IMR-90 (cell line): ENCODE measurements at regions not wholly inside any gene's neighbourhood (a gene's known extent, or its start where the extent isn't known, plus 50 kb on each side); places are given as distances from the start of the nearest gene placed in this dataset.

ENCODE experiments used
- BHLHE40 ChIP-seq: fragments of 150-350 bp; IDR thresholded peaks from 2 replicates; pipeline ENCODE4 v1.6.1; 2016; ENCODE audit warnings: mild to moderate bottlenecking, low read depth, low read length
- CEBPB ChIP-seq: IDR thresholded peaks from 2 replicates; pipeline ENCODE4 v1.6.1; 2012; ENCODE audit warnings: low read depth, low read length, improper control_type of control experiment
- CHD1 ChIP-seq: IDR thresholded peaks from 2 replicates; pipeline ENCODE4 v1.6.1; 2012; ENCODE audit warnings: low read depth, low read length, improper control_type of control experiment
- CTCF ChIP-seq: conservative IDR thresholded peaks from 2 replicates; pipeline ENCODE4 v1.5.1; 2012; ENCODE audit warnings: mild to moderate bottlenecking, low read depth, low read length, improper control_type of control experiment
- MXI1 ChIP-seq: IDR thresholded peaks from 2 replicates; pipeline ENCODE4 v1.6.1; 2012; ENCODE audit warnings: low read depth, mild to moderate bottlenecking, low read length, moderate library complexity, borderline replicate concordance
- POLR2A ChIP-seq: IDR thresholded peaks from 2 replicates; pipeline ENCODE4 v1.6.1; 2012; ENCODE audit warnings: mild to moderate bottlenecking, low read depth, low read length
- RAD21 ChIP-seq: IDR thresholded peaks from 2 replicates; pipeline ENCODE4 v1.6.1; 2012; ENCODE audit warnings: low read length, improper control_type of control experiment
- RCOR1 ChIP-seq: IDR thresholded peaks from 2 replicates; pipeline ENCODE4 v1.6.1; 2012; ENCODE audit warnings: mild to moderate bottlenecking, low read length, improper control_type of control experiment; ENCODE audit not compliant: insufficient replicate concordance
- SMC3 ChIP-seq: fragments of 150-350 bp; IDR thresholded peaks from 2 replicates; pipeline ENCODE4 v1.6.1; 2016; ENCODE audit warnings: low read depth, mild to moderate bottlenecking, antibody characterized with exemption, low read length, moderate library complexity
- USF2 ChIP-seq: fragments of 150-350 bp; IDR thresholded peaks from 2 replicates; pipeline ENCODE4 v1.6.1; 2017; ENCODE audit warnings: mild to moderate bottlenecking, antibody characterized with exemption, low read length, low read depth

GRCh38 chr20:48521121-48521520 lies 306.7 kb downstream of the PREX1 start:
- TF ChIP-seq CTCF (no peak), SMC3 (no peak), POLR2A (no peak), MXI1 (no peak), CHD1 (no peak), BHLHE40 (no peak), USF2 (no peak), CEBPB (no peak), RAD21 (no peak), RCOR1 (no peak)
